HK-2 (cell line): ENCODE measurements at regions not wholly inside any gene's neighbourhood (a gene's known extent, or its start where the extent isn't known, plus 50 kb on each side); places are given as distances from the start of the nearest gene placed in this dataset.
"Not testable (repeated sequence)": the region's sequence is repeated elsewhere in the genome, so short reads cannot be mapped to it uniquely, and the experiment has no call there.

ENCODE experiments used
- DNase-seq: peaks from one replicate; pipeline ENCODE4 v3.0.0-alpha.2; 2018; ENCODE audit not compliant: unreplicated experiment

DNA sequence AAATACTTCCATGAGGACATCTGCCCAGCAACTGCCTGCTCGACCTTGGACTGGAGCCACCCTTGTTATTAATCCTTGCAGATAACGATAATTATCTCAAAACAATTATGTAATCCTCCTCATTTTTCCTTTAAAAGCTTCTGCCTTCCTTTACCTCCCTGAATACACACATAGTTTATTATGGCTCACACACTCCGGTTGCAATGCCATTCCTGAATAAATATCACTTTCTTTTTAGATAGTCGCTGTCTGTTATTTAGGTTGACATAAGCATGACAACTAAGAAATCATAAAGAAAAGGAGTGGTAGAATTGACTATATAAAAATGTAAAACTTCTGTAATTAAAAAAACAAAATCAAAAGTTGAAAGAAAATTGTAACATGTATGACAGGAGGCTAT is 64.8 kb downstream of the B4GALT7 start:
- not testable (repeated sequence) for DNase-seq

DNA sequence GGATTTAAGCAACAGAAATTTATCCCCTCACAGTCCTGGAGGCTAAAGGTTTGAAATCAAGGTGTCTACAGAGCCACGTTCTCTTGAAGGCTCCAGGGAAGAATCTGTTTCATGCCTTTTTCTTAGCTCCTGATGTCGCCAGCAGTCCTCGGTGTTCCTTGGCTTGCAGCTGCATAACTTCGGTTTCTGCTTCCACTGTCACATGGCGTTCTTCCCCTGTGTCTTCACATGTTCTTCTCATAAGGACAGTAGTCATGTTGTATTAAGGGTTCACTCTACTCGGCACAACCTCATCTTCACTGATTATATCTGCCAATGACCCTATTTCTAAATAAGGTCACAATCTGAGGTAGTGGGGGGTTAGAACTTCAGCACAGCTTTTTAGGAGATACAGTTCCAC is 65.2 kb downstream of the B4GALT7 start:
- DNase-seq = not testable (repeated sequence)

DNA sequence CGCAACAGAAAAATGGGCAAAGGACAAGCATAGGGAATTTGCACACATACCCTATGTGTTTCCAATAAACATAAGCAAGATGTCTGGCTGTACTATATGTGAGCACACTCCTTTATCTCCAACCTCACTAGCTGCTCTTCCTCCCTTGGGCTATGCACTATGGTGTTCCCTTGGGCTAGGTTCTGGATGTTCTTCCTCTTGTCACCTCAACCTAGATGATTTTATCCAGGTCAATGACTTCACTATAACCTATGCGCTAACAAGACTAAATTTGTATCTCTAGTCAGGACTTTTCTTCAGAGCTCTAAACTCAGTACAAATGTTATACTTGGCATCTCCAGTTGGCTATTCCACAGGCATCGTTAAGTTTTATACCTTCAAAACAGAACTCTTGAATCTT is 66.0 kb downstream of the B4GALT7 start:
- not testable (repeated sequence) for DNase-seq

DNA sequence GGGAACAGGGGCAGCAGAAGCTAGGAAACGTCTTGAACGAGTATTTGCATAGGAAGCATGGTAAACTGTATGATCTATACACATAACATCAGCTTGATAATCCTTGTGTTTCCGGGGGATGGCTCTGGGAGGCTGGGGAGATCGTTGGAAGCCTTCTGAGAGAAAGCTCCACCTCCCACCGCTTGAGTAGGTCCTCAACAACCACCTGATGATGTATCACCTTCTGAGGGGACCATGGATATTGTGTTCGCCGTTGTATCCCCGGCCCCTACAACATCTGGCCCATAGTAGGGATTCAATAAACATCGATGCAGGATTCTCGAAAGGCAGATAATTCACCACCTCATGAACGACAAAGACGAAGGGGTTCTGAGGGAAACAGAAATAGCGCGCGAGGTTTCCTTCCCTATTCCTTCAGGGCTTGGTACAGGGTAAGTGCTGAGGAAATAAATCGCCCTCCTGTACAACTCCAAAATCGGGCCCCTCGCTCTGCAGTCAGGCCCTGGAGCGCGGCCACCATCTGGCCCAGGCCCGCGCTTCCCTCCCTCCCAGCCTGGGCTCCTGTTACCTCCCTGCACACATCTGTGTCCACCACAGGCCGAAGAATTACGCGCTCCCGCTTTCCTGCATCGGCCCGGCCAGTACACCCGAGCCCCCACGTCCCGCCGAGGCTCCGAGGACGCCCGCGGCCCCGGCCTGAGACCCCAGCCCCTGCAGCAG is 71.3 kb downstream of the B4GALT7 start:
- DNase-seq = not testable (repeated sequence)

DNA sequence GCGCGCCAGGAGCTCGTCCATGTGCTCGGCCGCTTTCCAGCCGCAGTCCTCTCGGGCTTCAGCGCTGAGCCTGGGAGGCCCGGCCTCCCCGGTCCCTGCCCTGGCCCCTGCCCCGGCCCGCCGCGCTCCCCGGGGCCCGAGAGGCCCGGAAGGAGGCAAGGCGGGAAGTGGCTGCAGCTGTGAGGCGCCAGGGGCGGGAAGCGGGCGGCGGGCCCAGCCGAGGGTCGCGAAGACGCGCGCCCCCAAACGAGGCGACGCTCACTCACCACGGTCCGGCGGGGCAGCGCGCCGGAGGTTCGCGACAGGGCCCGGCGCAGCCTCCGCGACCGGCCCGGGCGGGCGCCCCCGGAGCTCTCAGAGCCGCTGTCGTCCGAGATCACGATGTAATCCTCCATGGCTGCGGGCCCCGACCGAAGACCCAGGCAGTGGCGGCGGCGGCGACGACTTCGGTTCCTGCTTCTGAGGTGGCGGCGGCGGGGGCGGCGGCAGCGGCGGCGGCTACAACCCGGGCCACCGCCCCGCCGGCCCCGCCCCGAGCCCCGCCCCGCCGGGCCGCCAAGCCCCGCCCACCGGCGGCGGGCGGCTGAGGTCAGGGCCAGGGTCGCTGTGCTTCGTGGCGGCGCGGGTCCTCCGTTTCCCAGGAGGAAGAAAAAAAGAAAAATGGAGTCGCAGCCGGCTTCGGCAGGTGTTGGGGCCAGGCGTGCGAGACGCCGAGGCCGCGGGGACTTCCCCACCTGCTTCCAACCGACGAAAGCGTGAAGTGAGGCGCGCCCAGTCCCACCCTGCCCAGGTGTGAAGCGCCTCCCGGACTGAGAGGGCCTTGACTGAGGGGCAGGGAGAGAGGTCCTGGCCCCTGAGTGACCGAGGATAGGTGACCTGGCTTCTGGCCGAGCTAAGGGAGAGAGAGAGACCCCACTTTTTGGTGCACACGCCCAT is 72.1 kb downstream of the B4GALT7 start:
- DNase-seq = peak; percentile 47
